HepG2 (cell line): ENCODE measurements at regions not wholly inside any gene's neighbourhood (a gene's known extent, or its start where the extent isn't known, plus 50 kb on each side); places are given as distances from the start of the nearest gene placed in this dataset.

Experiments used
- ATAC-seq: fragments of 200-7000 bp; cut with Tn5 transposase; 3 replicates; pipeline ENCODE4 v1.9.1; 2020; ENCODE audit warnings: mild to moderate bottlenecking, moderate library complexity
- BruUV-seq: library from RNA; stranded (reverse); fragments of 400-500 nt; replicated peaks from 2 replicates; lab custom pipeline; 2021; lab: Mats Ljungman, UMichigan
- CTCF ChIA-PET: fragments of 300-600 bp; formaldehyde crosslinking; extraction: SDS; loops from one replicate; lab custom pipeline; 2021; ENCODE audit warnings: low total read pairs, inconsistent platforms, low intra/inter-chr PET ratio; lab: Yijun Ruan, JAX
- POLR2A ChIA-PET: fragments of 350-600 bp; sonication (Branson Sonifier 250); formaldehyde crosslinking; loops from one replicate; lab custom pipeline; 2020; ENCODE audit warnings: antibody characterized with exemption, inconsistent platforms; lab: Yijun Ruan, JAX
- DNase-seq: peaks from one replicate; pipeline ENCODE4 v3.0.0-alpha.2; 2015; ENCODE audit warnings: low spot score
- FAIRE-seq: peaks from 3 replicates; lab custom pipeline; 2011; peaks lifted over from hg19 to GRCh38; lab: Jason Lieb, UNC
- H2AFZ ChIP-seq: one replicate; pipeline ENCODE4 v1.6.1; 2011; ENCODE audit warnings: low read length, inconsistent platforms
- H3K27ac ChIP-seq: fragments of 300-600 bp; 3 replicates; pipeline ENCODE4 v1.8.0; 2011; ENCODE audit warnings: mixed run types, mild to moderate bottlenecking, mixed read lengths, low read length, inconsistent platforms; ENCODE audit not compliant: insufficient read depth; ENCODE audit errors: extremely low read length
- H3K27me3 ChIP-seq, 2 experiments: fragments of 200-600 bp in 1 of 2; 2 replicates in 1 of 2; 3 replicates in 1 of 2; pipeline versions ENCODE4 v1.6.0 to v1.8.0; 2011; ENCODE audit warnings: low read length in 2 of 2, mild to moderate bottlenecking in 2 of 2, moderate library complexity in 2 of 2, inconsistent platforms in 1 of 2; ENCODE audit not compliant: insufficient read depth in 2 of 2, control insufficient read depth in 1 of 2
- H3K36me3 ChIP-seq, 2 experiments: fragments of 200-600 bp in 1 of 2; replicated peaks in 1 of 2; 2 replicates in 1 of 2; 3 replicates in 1 of 2; pipeline versions ENCODE4 v1.5.1 to v1.8.0; 2011; ENCODE audit warnings: low read length in 2 of 2, inconsistent platforms in 1 of 2; ENCODE audit not compliant: insufficient read depth in 2 of 2, control insufficient read depth in 1 of 2
- H3K4me1 ChIP-seq: 2 replicates; pipeline ENCODE4 v1.5.1; 2012; ENCODE audit warnings: low read length, inconsistent platforms; ENCODE audit not compliant: insufficient read depth
- H3K4me2 ChIP-seq: 2 replicates; pipeline ENCODE4 v1.6.0; 2011; ENCODE audit warnings: low read depth, low read length, inconsistent platforms
- H3K4me3 ChIP-seq, 3 experiments: fragments of 200-600 bp in 1 of 3; sonication (generic), shearing (Covaris generic) in 1 of 3; replicated peaks in 1 of 3; 2 replicates each; pipeline ENCODE4 v1.5.1; 2011 to 2016; ENCODE audit warnings: low read length in 3 of 3, inconsistent platforms in 2 of 3, low read depth in 2 of 3, mild to moderate bottlenecking in 2 of 3, control low read depth in 1 of 3, mixed read lengths in 1 of 3; ENCODE audit not compliant: insufficient read depth in 1 of 3
- H3K79me2 ChIP-seq: one replicate; pipeline ENCODE4 v1.6.1; 2011; ENCODE audit warnings: low read length, inconsistent platforms; ENCODE audit not compliant: insufficient read depth
- H3K9ac ChIP-seq: 2 replicates; pipeline ENCODE4 v1.6.0; 2011; ENCODE audit warnings: mild to moderate bottlenecking, low read depth, low read length, inconsistent platforms; ENCODE audit not compliant: insufficient read depth
- H3K9me3 ChIP-seq: 2 replicates; pipeline ENCODE4 v1.5.1; 2012; ENCODE audit warnings: mild to moderate bottlenecking, low read length
- H4K20me1 ChIP-seq: 2 replicates; pipeline ENCODE4 v1.6.0; 2011; ENCODE audit warnings: inconsistent platforms, mild to moderate bottlenecking, low read length, moderate library complexity; ENCODE audit not compliant: insufficient read depth
- ISL2 ChIP-seq: sonication (generic); formaldehyde crosslinking; IDR thresholded peaks from 2 replicates; pipeline ENCODE4 v1.5.0; 2020; ENCODE audit warnings: missing genetic modification reagents
- PPARG ChIP-seq: conservative IDR thresholded peaks from 2 replicates; pipeline ENCODE4 v1.6.1; 2016; ENCODE audit warnings: missing biosample characterization, missing genetic modification reagents
- WGBS: methylation state at CpG from one replicate; pipeline ENCODE4 v1.1.6; 2017; ENCODE audit warnings: low lambda C conversion rate; 5-methylcytosine and 5-hydroxymethylcytosine counted together
- in situ Hi-C: cut with HindIII; loops from 2 replicates; pipeline ENCODE4 v1.10.0; 2017; ENCODE audit warnings: low pct_unique_long_range_greater_than_20kb; ENCODE audit not compliant: extremely low pct_ligation_motif_present
- intact Hi-C: fragments of 100-400 bp; cut with micrococcal nuclease; formaldehyde crosslinking; loops from one replicate; pipeline ENCODE4 v1.10.0; 2022; ENCODE audit not compliant: unreplicated experiment
- TF ChIP-seq, protein P1 (sequence below): sonication (generic); formaldehyde crosslinking; IDR thresholded peaks from 2 replicates; pipeline ENCODE4 v1.4.0; 2020; ENCODE audit warnings: missing genetic modification reagents

DNA sequence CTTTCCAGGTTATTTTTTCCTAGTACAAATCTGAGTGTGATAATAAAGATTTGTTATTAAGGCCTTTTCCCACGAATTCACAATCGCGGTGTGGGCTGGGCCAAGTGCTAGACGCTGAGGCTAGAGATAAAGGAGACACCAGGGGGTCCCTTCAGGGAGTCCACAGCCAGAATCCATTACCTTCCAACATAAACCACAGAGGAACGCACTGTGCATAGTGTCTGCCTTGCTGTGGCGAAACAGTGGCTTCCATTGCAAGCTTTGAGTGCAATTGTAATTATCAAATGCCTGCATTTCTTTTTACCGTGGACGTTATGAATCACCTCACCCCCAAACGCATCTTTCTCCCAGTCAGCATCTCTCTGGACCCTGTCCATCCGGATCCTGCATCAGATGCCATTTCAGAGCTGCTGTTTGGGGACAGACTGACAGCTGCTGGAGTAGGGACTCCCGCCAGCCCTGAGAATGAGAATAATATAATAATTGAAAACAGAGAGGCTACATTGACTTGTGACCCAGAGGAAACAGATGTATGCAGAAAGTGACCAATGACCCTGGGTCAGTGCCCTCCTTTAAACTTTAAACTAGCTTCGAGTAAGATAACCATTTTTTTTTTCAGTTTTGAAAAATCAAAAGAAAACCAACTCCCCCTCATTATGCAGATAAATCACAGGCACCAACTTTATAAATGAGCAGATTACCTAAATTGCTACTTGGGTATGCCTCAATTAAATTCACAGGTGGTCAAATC, 456.2 kb upstream of the NRP1 start:
- peak overlapping the region; percentile 15; the same call in 1 of the 2 replicates for H3K4me2 ChIP-seq
- WGBS, result 11% methylated on average over 10 of the region's 12 CpGs
- no peaks in the 10 kb centered on the region for H3K79me2 ChIP-seq
- POLR2A ChIA-PET, result interaction anchor here (0.6 kb wide), 1 partner anchor 9 kb away, joined by 3 read pairs; no protein-coding TSS in a partner anchor
- H3K9me3 ChIP-seq, result no peaks in the 10 kb centered on the region
- intact Hi-C loops, result loop anchor here (10.0 kb wide), 1 partner anchor 306 kb away; no protein-coding TSS in a partner anchor
- no peak overlapping the region for H3K4me3 ChIP-seq
- H4K20me1 ChIP-seq, result no peaks in the 10 kb centered on the region
- H2AFZ ChIP-seq, result no peak overlapping the region
- H3K27me3 ChIP-seq, result no peaks in the 10 kb centered on the region; a peak in 1 of 5 replicates
- no TSS peak for BruUV-seq
- TF ChIP-seq, protein P1, sequence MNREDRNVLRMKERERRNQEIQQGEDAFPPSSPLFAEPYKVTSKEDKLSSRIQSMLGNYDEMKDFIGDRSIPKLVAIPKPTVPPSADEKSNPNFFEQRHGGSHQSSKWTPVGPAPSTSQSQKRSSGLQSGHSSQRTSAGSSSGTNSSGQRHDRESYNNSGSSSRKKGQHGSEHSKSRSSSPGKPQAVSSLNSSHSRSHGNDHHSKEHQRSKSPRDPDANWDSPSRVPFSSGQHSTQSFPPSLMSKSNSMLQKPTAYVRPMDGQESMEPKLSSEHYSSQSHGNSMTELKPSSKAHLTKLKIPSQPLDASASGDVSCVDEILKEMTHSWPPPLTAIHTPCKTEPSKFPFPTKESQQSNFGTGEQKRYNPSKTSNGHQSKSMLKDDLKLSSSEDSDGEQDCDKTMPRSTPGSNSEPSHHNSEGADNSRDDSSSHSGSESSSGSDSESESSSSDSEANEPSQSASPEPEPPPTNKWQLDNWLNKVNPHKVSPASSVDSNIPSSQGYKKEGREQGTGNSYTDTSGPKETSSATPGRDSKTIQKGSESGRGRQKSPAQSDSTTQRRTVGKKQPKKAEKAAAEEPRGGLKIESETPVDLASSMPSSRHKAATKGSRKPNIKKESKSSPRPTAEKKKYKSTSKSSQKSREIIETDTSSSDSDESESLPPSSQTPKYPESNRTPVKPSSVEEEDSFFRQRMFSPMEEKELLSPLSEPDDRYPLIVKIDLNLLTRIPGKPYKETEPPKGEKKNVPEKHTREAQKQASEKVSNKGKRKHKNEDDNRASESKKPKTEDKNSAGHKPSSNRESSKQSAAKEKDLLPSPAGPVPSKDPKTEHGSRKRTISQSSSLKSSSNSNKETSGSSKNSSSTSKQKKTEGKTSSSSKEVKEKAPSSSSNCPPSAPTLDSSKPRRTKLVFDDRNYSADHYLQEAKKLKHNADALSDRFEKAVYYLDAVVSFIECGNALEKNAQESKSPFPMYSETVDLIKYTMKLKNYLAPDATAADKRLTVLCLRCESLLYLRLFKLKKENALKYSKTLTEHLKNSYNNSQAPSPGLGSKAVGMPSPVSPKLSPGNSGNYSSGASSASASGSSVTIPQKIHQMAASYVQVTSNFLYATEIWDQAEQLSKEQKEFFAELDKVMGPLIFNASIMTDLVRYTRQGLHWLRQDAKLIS (CRISPR knock-in tag), result no peak
- TF ChIP-seq PPARG (CRISPR knock-in tag), result 0 out of 2 replicates have a peak, but pooled peaks have one; percentile 20
- TF ChIP-seq ISL2 (CRISPR knock-in tag), result peak; percentile 22; the same call in 1 of the 2 replicates
- TF ChIP-seq, all 625 proteins: peak for 2
- no peak for FAIRE-seq
- in situ Hi-C loops, result no loop called here
- DNase-seq, result no peak
- no peaks in the 10 kb centered on the region for H3K36me3 ChIP-seq
- CTCF ChIA-PET, result no interaction called here
- peaks cover 20% of the 10 kb centered on the region for H3K4me1 ChIP-seq
- H3K9ac ChIP-seq, result no peak overlapping the region
- ATAC-seq, result no peak
- no peak overlapping the region for H3K27ac ChIP-seq
